Tibial artery (tissue), 4 donors: ENCODE measurements at regions not wholly inside any gene's neighbourhood (a gene's known extent, or its start where the extent isn't known, plus 50 kb on each side); places are given as distances from the start of the nearest gene placed in this dataset.
A peak's percentile ranks its signal among the peaks of the same experiment; 100 is the strongest.
"Not testable (repeated sequence)": the region's sequence is repeated elsewhere in the genome, so short reads cannot be mapped to it uniquely, and the experiment has no call there.

Experiments
- DNase-seq, 2 donors: peaks; one replicate each; pipeline ENCODE4 v3.0.0-alpha.2; 2019
- H3K27ac ChIP-seq, 2 donors: fragments of 200-600 bp; sonication (generic) in 1 of 2; 1 replicate in 1 of 2; 2 replicates in 1 of 2; pipeline ENCODE4 v1.5.1; 2018 to 2019; ENCODE audit warnings: mild to moderate bottlenecking in 1 of 2
- H3K27me3 ChIP-seq, 2 donors: fragments of 200-600 bp; sonication (generic) in 1 of 2; one replicate each; pipeline versions ENCODE4 v1.5.1 to v1.6.0; 2016 to 2019
- H3K36me3 ChIP-seq, 3 donors: fragments of 200-600 bp; sonication (generic) in 2 of 3; one replicate each; pipeline ENCODE4 v1.5.1; 2016 to 2019; ENCODE audit warnings: mild to moderate bottlenecking in 2 of 3
- H3K4me1 ChIP-seq, 4 donors: fragments of 200-600 bp; sonication (generic) in 2 of 4; 1 replicate in 3 of 4; 2 replicates in 1 of 4; pipeline ENCODE4 v1.5.1; 2016 to 2019
- H3K4me3 ChIP-seq, 2 donors: fragments of 200-600 bp; sonication (generic) in 1 of 2; 1 replicate in 1 of 2; 2 replicates in 1 of 2; pipeline ENCODE4 v1.5.1; 2018 to 2019; ENCODE audit warnings: mild to moderate bottlenecking in 2 of 2
- H3K9me3 ChIP-seq, 3 donors: fragments of 200-600 bp; sonication (generic) in 1 of 3; one replicate each; pipeline ENCODE4 v1.5.1; 2016 to 2019
- intact Hi-C: fragments of 100-400 bp; cut with DNase I; formaldehyde crosslinking; loops from one replicate; pipeline ENCODE4 v1.15.0; 2023; ENCODE audit warnings: low total_unique reads
- TF ChIP-seq, protein P1 (sequence below), 2 experiments: fragments of 200-600 bp in 1 of 2; fragments of 450-650 bp in 1 of 2; IDR thresholded peaks; one replicate each; pipeline ENCODE4 v1.5.1; 2017 to 2019; ENCODE audit warnings: antibody characterized with exemption in 2 of 2, mild to moderate bottlenecking in 1 of 2, moderate library complexity in 1 of 2

DNA sequence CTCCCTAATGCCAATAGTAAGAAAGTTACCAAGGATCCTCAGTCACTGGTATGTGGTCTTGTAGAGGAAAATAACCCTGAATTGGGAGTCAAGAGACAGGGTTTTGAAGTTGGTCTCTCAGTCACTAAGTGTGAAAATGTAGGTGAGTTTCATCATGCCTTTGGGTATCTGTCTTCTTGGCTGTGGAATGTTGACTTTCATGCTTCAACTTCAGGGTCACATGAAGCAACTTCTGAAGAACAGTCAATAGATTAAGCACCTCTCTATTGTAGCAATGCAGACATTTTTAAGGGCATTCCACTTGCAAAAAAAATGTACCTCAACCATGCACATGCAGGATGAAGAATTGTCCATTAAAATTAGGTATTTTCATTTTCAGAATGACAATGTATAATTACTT lies 194.6 kb downstream of the CSNK1G3 start:
- no peaks in the 10 kb centered on the region for H3K36me3 ChIP-seq
- peaks cover 0 to 12% (median 0%) of the 10 kb centered on the region in 3 donors for H3K9me3 ChIP-seq
- H3K4me3 ChIP-seq, result no peak overlapping the region
- no peak for DNase-seq
- H3K4me1 ChIP-seq, result peaks cover 0 to 21% (median 6%) of the 10 kb centered on the region in 4 donors
- H3K27ac ChIP-seq, result no peak overlapping the region
- no peaks in the 10 kb centered on the region for H3K27me3 ChIP-seq
- intact Hi-C loops, result no loop called here
- TF ChIP-seq, protein P1, sequence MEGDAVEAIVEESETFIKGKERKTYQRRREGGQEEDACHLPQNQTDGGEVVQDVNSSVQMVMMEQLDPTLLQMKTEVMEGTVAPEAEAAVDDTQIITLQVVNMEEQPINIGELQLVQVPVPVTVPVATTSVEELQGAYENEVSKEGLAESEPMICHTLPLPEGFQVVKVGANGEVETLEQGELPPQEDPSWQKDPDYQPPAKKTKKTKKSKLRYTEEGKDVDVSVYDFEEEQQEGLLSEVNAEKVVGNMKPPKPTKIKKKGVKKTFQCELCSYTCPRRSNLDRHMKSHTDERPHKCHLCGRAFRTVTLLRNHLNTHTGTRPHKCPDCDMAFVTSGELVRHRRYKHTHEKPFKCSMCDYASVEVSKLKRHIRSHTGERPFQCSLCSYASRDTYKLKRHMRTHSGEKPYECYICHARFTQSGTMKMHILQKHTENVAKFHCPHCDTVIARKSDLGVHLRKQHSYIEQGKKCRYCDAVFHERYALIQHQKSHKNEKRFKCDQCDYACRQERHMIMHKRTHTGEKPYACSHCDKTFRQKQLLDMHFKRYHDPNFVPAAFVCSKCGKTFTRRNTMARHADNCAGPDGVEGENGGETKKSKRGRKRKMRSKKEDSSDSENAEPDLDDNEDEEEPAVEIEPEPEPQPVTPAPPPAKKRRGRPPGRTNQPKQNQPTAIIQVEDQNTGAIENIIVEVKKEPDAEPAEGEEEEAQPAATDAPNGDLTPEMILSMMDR (IDR thresholded peaks at IDR 0.05), result no peak

DNA sequence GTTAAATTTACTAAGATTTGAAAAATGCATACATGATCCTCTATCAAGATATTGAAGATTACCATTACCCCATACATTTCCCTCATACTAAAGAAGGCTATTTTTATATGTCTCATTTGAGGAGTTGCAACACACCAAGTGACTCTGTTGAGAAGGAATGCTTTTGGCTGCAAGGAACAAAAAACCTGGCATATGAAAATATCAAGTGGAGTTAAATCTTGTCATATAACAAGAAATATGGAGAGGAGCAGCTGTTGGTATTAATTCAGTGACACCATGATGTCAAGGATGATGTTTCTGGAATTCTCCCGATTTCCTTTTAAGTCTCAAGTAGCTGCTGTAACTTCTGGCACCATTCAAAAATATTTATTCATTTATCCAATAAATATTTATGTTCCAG lies 193.8 kb downstream of the CSNK1G3 start:
- Histone ChIP-seq H3K9me3 (peaks cover 0 to 12% (median 0%) of the 10 kb centered on the region in 3 donors), H3K36me3 (no peaks in the 10 kb centered on the region), H3K27me3 (no peaks in the 10 kb centered on the region), H3K27ac (no peak overlapping the region), H3K4me3 (no peak overlapping the region), H3K4me1 (peaks cover 0 to 29% (median 6%) of the 10 kb centered on the region in 4 donors)
- no peak for DNase-seq
- intact Hi-C loops, result no loop called here
- TF ChIP-seq, protein P1 (IDR thresholded peaks at IDR 0.05), result no peak

DNA sequence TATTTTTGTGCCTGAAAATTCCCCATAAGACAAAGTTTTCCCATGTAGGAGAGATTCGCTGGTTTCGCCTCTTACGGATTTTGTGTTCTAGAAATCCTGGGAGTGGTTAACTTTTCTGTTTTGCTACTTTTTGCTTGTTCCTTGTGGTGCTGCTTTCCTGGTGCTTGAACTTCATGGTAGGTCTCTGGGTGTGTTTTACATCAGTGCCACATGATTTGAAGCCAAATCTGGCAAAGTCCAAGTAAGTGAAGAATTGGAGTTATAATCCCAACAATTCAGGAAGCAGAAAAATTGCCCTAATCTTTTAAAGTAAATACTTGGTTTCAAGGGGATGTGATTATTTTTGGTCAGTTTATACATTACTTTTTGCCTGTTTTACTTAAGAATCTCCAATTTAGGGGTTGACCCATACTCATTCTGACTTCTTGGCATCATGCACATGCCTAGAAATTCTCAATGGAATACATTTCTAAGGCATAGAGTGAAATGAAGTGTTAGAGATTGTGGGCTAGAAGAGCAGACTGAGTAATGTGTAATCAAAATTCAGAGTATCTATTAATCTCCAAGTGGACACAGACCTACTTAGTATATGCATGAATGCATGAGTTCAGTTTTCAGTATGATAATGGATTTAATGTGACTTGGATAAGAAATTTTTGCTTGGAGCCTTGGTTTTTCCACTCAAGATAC lies 189.7 kb downstream of the CSNK1G3 start:
- Histone ChIP-seq H3K27ac (peak overlapping the region in 1 of 2 donors; percentile 11), H3K27me3 (no peaks in the 10 kb centered on the region), H3K36me3 (no peaks in the 10 kb centered on the region), H3K4me1 (peaks cover 0 to 26% (median 4%) of the 10 kb centered on the region in 4 donors), H3K9me3 (peaks cover 0 to 7% (median 0%) of the 10 kb centered on the region in 3 donors), H3K4me3 (no peak overlapping the region)
- intact Hi-C loops, result no loop called here
- TF ChIP-seq, protein P1 (IDR thresholded peaks at IDR 0.05), result no peak
- DNase-seq, result no peak

DNA sequence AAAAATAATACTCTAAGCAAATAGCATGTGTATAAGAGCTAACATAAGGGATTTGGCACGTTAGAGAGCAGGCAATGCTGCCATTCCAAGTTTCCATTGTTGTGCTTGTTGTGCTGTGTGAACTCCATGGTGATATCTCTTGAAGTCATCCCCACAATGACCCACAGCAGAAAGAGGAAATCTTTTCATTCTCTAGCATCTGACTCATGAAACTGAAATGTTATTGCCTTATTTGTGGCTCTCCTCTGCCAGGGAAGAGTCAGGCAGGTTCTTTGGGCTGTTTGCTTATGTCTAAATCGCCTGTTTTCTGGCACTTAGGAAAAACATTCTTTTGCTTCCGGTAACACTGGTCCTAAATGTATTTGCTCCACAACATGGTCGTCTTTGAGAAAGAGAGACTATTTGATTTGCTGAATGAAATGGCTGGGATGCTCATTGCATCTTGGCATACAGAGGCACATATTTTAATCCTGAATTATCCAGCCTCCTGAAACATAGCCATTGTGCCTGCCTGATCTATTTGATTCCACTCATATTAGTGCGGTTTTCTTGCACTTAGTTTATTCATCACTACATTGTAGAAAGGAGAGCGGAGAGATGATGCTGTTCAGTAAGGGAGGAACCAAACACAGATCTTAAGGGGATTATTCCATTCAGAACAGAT lies 188.8 kb downstream of the CSNK1G3 start:
- Histone ChIP-seq H3K27me3 (no peaks in the 10 kb centered on the region), H3K4me3 (no peak overlapping the region), H3K4me1 (peaks cover 0 to 33% (median 9%) of the 10 kb centered on the region in 4 donors), H3K36me3 (no peaks in the 10 kb centered on the region), H3K9me3 (peaks cover 0 to 2% (median 0%) of the 10 kb centered on the region in 3 donors), H3K27ac (peak overlapping the region; percentile 11 to 23)
- TF ChIP-seq, protein P1 (IDR thresholded peaks at IDR 0.05), result no peak
- peak in 1 of 2 donors; percentile 22 for DNase-seq
- intact Hi-C loops, result no loop called here

DNA sequence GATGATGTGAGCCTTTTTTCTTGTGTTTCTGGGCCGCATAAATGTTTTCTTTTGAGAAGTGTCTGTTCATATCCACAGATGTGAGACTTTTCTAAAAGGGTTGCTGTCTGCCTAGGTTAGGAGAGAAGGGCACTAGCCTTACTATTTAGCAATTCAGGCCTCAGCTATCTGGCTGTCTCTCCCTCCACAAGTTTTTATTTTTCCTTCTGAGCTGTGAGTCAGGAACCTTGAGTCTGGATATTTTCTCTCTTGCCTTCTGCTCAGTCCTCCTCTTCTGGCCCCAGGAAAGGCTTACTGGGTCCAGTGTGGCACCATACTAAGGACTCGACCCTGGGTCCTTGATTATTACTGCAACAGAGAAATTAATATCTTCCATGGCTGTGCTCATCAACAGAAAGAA lies 187.6 kb downstream of the CSNK1G3 start:
- Histone ChIP-seq H3K27me3 (no peaks in the 10 kb centered on the region), H3K27ac (peak overlapping the region; percentile 11 to 23), H3K9me3 (no peaks in the 10 kb centered on the region), H3K4me3 (no peak overlapping the region), H3K36me3 (no peaks in the 10 kb centered on the region), H3K4me1 (peaks cover 0 to 33% (median 9%) of the 10 kb centered on the region in 4 donors)
- intact Hi-C loops, result no loop called here
- DNase-seq, result no peak
- TF ChIP-seq, protein P1 (IDR thresholded peaks at IDR 0.05), result no peak

DNA sequence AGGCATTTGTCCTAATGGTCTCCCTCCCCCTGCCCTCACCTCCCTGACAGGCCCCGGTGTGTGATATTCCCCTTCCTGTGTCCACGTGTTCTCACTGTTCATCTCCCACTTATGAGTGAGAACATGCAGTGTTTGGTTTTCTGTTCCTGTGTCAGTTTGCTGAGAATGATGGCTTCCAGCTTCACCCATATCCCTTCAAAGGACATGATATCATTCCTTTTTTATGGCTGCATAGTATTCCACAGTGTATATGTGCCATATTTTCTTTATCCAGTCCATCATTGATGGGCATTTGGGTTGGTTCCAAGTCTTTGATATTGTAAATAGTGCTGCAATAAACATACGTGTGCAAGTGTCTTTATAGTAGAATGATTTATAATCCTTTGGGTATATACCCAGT lies 187.0 kb downstream of the CSNK1G3 start:
- intact Hi-C loops, H3K9me3 ChIP-seq, H3K27me3 ChIP-seq, DNase-seq, H3K27ac ChIP-seq, H3K4me3 ChIP-seq, H3K36me3 ChIP-seq: not testable (repeated sequence)
- H3K4me1 ChIP-seq, result peaks cover 0 to 33% (median 9%) of the 10 kb centered on the region in 4 donors
